ENCODE measurements at regions not wholly inside any gene's neighbourhood (a gene's known extent, or its start where the extent isn't known, plus 50 kb on each side); places are given as distances from the start of the nearest gene placed in this dataset.
"Not testable (repeated sequence)": the region's sequence is repeated elsewhere in the genome, so short reads cannot be mapped to it uniquely, and the experiment has no call there.

DNA sequence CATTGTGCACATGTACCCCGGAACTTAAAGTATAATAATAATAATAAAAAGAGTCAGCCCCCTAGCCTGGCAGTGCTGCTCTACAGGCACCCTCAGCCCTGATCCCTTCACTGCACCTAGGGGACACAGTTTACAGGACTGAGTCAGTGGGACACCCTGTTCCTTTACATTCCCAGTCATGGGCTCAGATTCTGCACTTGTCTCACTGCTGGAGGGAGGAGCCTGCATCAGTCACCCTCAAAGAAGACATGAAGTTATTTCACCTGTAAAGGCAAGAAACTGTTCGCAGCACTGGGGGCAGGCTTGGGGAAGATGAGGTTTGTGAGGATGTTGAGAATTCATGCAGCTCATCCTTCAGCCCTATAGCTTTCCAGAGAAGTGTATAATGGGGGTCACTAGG lies 50.7 kb upstream of the VPREB1 start:
- DNase-seq, result no peak

DNA sequence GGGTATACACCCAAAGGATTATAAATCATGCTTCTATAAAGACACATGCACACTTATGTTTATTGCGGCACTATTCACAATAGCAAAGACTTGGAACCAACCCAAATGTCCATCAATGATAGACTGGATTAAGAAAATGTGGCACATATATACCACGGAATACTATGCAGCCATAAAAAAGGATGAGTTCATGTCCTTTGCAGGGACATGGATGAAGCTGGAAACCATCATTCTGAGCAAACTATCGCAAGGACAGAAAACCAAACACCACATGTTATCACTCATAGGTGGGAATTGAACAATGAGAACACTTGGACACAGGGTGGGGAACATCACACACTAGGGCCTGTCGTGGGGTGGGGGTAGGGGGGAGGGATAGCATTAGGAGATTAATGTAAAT lies 51.1 kb upstream of the VPREB1 start:
- not testable (repeated sequence) for DNase-seq

DNA sequence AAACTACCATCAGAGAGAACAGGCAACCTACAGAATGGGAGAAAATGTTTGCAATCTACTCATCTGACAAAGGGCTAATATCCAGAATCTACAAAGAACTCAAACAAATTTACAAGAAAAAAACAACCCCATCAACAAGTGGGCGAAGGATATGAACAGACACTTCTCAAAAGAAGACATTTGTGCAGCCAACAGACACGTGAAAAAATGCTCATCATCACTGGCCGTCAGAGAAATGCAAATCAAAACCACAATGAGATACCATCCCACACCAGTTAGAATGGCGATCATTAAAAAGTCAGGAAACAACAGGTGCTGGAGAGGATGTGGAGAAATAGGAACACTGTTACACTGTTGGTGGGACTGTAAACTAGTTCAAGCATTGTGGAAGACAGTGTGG lies 51.6 kb upstream of the VPREB1 start:
- DNase-seq, result not testable (repeated sequence)

DNA sequence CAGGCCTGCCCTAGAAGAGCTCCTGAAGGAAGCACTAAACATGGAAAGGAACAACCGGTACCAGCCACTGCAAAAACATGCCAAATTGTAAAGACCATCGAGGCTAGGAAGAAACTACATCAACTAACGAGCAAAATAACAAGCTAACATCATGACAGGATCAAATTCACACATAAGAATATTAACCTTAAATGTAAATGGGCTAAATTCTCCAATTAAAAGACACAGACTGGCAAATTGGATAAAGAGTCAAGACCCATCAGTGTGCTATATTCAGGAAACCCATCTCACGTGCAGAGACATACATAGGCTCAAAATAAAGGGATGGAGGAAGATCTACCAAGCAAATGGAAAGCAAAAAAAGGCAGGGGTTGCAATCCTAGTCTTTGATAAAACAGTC lies 54.8 kb upstream of the VPREB1 start:
- not testable (repeated sequence) for DNase-seq

DNA sequence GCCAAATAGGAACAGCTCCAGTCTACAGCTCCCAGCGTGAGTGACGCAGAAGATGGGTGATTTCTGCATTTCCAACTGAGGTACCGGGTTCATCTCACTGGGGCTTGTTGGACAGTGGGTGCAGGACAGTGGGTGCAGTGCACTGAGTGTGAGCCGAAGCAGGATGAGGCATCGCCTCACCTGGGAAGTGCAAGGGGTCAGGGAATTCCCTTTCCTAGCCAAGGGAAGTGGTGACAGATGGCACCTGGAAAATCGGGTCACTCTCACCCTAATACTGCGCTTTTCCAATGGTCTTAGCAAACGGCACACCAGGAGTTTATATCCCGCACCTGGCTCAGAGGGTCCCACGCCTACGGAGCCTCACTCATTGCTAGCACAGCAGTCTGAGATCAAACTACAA lies 56.7 kb upstream of the VPREB1 start:
- DNase-seq, result not testable (repeated sequence)

DNA sequence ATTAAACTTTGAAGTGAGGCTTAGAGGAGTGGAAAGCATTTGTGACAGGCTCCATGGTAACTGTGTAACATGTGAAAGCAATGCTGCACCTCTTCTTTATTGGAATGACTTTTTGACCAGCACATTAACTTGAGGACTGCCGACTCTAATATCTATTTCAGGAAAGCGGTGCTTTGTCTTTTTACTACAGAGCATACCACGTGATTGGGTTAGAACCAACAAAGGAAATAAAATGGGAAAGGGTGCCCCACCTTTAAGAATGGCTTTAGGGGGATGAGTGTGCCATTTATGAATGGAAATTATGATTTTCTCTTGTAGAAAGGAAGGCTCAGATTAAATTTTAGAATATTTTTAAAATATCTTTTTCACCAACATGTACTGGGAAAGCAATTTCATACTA lies 57.3 kb upstream of the VPREB1 start:
- DNase-seq, result no peak

DNA sequence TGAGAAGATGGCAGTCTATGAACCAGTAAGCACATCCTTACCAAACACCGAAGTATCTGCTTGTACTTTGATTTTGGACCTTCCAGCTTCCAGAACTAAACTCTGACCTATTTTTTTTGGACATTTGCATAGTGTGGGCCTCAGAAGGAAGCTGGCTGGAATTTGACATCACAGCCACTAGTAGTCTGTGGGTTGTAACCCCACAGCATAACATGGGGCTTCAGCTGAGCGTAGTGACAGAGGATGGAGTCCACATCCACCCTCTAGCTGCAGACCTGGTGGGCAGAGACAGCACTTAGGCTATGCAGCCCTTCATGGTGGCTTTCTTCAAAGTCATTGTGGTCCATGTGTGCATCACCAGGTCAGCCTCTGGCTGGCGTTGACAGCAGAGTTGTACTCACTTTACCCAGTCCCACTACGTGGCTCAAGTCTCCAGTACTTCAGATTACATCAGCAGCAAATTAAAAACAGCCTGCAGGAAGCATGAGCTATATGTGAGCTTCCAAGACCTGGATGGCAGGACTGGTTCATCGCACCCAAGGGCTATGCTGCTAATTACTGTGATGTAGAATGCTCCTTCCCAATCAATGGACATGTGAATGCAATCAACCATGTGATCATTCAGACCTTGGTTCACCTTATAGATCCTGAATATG lies 58.6 kb upstream of the VPREB1 start:
- no peak for DNase-seq

DNA sequence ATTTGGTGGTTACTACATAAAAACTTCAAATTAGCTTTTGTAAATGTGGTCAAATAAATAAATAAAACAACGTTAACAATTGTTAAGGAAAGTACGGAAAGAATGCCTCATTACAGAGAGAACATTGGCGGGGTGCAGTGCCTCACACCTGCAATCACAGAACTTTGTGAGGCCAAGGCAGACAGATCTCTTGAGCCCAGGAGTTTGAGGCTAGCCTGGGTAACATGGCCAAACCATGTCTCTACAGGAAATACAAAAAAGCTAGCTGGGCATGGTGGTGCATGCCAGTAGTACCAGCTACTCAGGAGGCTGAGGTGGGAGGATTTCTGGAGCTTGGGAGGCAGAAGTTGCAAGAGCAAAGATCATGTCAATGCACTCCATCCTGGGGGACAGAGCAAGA lies 59.4 kb upstream of the VPREB1 start:
- no peak for DNase-seq

GRCh38 chr22:22184277-22184807 lies 60.2 kb upstream of the VPREB1 start:
- DNase-seq, result no peak

GRCh38 chr22:22182990-22183264 lies 61.7 kb upstream of the VPREB1 start:
- no peak for DNase-seq

DNA sequence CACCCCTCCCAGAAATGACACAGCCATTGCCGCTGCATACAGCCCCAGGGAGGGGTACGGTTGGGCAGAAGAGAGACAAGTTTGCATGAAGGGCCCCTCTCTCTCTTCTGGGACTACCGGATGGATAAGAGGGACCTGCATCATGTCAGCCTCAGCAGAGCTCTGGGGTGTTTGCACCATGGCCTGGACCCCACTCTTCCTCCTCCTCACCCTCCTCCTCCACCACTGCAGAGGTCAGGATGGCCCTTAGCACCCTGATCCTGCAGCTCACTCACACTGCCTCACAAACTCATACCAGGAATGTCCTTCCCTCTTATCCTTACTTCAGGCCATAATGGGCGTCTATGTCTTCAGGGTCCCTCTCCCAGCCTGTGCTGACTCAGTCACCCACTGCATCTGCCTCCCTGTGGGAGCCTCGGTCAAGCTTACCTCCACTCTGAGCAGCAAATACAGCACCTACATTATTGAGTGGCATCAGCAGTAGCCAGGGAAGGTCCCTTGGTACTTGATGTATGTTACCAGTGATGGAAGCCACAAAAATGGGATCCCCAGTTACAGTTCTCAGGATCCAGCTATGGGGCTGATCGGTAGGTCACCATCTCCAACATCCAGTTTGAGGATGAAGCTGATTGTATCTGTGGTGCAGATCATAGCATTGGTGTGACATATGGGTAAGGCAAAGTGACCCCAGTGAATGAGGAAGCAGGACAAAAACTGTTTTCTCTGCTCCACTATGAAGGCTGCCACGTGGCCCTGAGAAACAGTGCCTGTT lies 62.2 kb upstream of the VPREB1 start:
- DNase-seq, result no peak

DNA sequence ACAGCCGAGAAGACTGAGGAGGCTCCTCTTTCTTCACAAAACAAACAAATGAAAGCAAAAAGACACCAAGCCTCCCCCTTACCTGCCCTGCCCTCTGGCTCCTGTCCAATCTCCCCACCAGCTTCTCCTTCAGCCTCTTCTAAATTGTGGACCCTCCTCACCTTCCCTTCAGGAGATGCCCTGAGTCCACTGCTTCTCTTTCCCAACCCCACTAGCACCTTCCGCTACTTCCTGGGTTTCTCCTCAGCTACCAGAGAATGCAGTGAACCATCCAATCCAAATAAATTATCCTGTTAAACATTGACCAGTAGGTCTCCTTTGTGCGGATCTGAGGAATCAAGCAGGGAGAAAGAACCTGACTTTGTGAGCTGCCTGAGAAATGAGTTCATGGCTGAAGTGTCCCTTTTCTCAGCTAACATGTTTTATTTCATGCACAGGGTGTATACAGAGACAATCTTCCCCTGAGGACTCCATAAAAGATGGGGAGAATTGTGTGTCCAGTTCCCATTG lies 63.2 kb upstream of the VPREB1 start:
- DNase-seq, result no peak

DNA sequence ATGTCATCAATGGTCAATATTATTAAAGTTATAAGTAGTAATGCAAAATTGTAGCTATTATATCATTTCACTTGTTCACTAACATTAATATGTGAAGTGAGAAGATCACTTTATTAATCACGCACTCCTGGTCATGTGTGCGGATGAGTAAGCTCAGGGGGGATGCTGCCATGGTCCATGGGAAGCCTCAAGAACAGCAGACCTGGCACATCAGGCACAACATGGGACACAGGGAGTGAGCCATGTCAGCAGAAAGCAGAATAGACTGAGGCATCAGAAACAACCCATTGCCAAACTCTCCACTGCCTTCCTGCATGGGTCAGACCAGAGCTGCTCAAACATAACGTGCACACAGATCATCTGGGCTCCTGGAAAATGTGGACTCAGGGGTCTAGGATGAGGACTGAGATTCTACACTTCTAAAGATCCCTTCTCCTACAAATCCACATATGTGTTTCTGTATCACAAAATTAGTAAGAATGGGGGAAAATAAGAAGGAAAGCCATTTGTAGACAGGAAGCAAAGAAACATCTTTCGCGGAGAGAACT lies 63.8 kb upstream of the VPREB1 start:
- DNase-seq, result no peak

- no peak for DNase-seq
These were observed 64.7 kb upstream of the VPREB1 start for GRCh38 chr22:22179858-22180257.

DNA sequence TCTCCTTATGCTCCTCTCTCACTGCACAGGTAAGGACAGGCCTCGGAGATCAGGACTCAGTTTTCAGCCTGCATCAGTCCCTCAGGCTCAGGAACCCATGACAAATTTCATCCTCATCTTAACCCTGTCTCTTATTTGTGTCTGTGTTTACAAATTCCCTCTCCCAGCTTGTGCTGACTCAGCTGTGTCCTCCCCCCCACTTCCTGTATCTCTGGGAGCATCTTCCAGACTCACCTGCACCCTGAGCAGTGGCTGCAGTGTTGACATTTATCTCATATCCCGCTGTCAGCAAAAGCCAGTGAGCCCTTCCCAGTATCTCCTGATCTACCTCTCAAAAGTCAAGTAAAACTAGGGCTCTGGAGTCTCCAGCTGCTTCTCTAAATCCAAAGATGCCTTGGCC lies 65.6 kb upstream of the VPREB1 start:
- DNase-seq, result no peak

- DNase-seq, result no peak
These were observed 66.1 kb upstream of the VPREB1 start for GRCh38 chr22:22178355-22178965.

- no peak for DNase-seq
These were observed 67.5 kb upstream of the VPREB1 start for GRCh38 chr22:22176929-22177616.

DNA sequence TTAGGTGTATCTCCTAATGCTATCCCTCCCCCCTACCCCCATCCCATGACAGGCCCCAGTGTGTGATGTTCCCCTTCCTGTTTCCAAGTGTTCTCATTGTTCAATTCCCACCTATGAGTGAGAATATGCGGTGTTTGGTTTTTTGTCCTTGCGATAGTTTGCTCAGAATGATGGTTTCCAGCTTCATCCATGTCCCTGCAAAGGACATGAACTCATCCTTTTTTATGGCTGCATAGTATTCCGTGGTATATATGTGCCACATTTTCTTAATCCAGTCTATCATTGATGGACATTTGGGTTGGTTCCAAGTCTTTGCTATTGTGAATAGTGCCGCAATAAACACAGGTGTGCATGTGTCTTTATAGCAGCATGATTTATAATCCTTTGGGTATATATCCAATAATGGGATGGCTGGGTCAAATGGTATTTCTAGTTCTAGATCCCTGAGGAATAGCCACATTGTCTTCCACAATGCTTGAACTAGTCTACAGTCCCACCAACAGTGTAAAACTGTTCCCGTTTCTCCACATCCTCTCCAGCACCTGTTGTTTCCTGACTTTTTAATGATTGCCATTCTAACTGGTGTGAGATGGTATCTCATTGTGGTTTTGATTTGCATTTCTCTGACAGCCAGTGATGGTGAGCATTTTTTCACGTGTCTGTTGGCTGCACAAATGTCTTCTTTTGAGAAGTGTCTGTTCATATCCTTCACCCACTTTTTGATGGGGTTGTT lies 71.5 kb upstream of the VPREB1 start:
- not testable (repeated sequence) for DNase-seq

GRCh38 chr22:22171357-22172218 lies 73.0 kb upstream of the VPREB1 start:
- DNase-seq, result no peak

DNA sequence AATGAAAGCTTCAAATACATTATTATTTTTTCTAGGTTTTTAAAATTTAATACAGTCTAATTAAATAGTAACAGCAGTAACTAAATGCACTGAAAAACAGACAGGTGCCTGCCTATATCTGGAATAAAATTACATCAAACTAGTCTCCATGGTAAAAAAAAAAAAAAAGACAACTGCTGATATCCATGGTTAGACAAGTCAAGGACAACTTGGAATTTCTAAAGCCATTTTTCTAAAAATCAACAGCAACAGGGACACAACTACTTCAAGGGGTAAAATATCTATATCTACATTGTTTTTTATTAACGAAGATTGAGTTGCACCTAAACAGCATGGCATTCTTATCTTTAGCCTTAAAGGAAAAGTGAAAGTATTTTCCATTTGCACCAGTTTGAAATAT lies 74.7 kb upstream of the VPREB1 start:
- no peak for DNase-seq
